GM12864 (cell line): ENCODE measurements at regions not wholly inside any gene's neighbourhood (a gene's known extent, or its start where the extent isn't known, plus 50 kb on each side); places are given as distances from the start of the nearest gene placed in this dataset.
"Not testable (repeated sequence)": the region's sequence is repeated elsewhere in the genome, so short reads cannot be mapped to it uniquely, and the experiment has no call there.

ENCODE experiments used
- DNase-seq: peaks from one replicate; pipeline ENCODE4 v3.0.0-alpha.2; 2011; ENCODE audit warnings: low read depth
- H3K4me3 ChIP-seq: 2 replicates; pipeline ENCODE4 v1.5.1; 2011; ENCODE audit warnings: mild to moderate bottlenecking, low read depth, low read length, control low read depth
- TF ChIP-seq, protein P1 (sequence below): IDR thresholded peaks from 2 replicates; pipeline ENCODE4 v1.5.1; 2011; ENCODE audit warnings: low read depth, mild to moderate bottlenecking, moderate library complexity, low read length, control low read depth, inconsistent platforms; ENCODE audit errors: missing control alignments

DNA sequence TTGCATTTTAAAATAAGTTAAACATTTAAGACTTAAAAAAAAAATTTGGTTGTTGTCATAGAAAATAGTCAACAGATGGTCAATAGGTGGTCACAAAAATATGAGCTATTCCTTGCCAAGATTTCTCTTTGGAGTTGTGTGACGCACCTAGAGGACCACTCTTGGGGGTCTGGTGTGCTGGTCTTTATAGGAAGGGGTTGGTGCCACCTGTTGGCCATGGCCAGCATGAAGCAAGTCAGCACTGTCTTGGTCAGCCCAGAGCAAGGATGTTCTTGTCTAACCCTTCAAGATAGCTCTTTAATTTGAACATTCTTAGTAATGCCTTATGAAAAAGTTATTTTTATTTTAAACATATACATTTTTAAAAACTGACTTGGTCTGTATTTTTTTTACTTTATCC, 267.9 kb upstream of the CNTNAP2 start:
- TF ChIP-seq, protein P1, sequence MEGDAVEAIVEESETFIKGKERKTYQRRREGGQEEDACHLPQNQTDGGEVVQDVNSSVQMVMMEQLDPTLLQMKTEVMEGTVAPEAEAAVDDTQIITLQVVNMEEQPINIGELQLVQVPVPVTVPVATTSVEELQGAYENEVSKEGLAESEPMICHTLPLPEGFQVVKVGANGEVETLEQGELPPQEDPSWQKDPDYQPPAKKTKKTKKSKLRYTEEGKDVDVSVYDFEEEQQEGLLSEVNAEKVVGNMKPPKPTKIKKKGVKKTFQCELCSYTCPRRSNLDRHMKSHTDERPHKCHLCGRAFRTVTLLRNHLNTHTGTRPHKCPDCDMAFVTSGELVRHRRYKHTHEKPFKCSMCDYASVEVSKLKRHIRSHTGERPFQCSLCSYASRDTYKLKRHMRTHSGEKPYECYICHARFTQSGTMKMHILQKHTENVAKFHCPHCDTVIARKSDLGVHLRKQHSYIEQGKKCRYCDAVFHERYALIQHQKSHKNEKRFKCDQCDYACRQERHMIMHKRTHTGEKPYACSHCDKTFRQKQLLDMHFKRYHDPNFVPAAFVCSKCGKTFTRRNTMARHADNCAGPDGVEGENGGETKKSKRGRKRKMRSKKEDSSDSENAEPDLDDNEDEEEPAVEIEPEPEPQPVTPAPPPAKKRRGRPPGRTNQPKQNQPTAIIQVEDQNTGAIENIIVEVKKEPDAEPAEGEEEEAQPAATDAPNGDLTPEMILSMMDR, result no peak
- H3K4me3 ChIP-seq, result no peak overlapping the region
- no peak for DNase-seq

DNA sequence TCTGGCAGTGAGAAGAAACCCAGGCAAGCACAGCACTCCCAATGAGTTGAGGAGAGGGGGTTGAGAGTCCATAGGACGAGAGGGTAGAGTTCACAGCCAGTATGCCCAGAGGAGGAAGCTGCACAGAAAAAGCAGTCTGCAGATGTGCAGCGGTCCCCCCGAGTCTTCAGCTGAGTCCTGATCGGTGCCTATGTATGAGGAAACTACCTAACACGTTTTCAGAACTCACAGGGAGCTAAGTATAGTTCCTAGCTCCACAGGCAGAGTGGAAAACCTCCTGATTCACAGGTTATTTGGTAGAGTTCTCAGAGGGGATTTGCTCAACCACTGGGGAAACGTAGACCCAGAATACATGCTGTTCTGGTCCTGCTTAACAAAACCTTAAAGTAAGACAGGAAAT, 271.3 kb upstream of the CNTNAP2 start:
- no peak for DNase-seq
- TF ChIP-seq, protein P1, result no peak
- no peak overlapping the region for H3K4me3 ChIP-seq

DNA sequence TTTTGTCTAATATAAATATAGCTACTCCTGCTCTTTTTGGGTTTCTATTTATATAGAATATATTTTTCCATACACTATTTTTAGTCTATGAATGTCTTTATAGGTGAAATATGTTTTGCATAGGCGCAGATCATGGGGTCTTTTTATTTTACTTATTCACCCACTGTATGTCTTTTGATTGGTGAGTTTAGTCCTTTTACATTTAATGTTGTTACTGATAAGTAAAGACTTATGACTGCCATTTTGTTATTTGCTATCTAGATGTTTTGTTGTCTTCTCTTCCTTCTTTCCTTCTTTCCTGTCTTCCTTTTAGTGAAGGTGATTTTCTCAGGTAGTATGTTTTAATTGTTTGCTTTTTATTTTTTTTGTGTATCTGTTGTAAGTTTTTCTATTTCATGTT, 276.8 kb upstream of the CNTNAP2 start:
- DNase-seq, result no peak
- no peak overlapping the region for H3K4me3 ChIP-seq
- TF ChIP-seq, protein P1, result no peak

DNA sequence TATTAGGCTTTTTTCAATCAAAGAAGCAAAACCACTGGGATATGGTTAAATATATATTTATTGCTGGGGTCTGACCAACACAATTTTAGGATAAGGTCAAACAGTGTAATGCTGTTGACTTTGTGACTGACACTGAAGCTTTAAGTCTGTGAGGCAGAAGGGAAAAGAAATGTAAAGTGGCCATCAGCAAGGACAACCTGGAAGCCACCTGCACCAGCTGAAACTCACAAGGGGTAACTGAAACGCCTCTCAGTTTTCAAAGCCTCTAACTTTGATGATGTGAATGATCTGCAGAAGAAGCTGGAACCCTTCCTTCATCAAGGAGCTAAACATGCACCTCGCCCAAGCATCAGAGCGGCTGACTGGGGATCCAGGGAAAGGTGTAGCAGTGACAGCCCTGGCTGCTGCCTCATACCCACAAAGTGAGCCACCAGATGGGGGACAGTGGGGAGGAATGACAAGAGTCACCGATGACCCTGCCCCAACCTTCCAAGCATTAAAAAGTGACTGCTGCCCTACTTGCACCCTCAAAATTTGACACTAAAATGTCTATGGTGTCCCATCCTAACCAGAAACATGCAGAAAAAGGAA, 284.9 kb upstream of the CNTNAP2 start:
- no peak for DNase-seq
- H3K4me3 ChIP-seq, result no peak overlapping the region
- TF ChIP-seq, protein P1, result no peak

DNA sequence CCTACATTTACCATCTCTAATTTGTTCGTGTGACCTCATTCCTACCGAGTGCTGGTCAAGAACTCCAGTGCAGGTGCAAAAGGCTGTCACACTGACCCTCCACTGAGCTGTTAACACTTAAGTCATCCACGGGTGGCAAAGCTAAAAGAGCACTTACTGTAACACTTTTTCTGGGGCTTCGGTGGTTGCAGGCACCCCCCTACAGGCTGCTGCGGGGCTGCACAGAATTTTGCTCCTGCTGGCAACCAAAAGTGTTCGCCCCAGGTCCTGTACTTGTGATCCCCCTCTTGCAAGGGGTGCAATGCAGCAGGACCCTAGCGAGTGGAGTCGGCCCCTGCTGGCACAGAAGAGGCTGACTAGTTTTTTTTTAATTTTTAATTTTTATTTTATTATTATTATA, 298.9 kb upstream of the CNTNAP2 start:
- no peak overlapping the region for H3K4me3 ChIP-seq
- TF ChIP-seq, protein P1, result no peak
- DNase-seq, result no peak

DNA sequence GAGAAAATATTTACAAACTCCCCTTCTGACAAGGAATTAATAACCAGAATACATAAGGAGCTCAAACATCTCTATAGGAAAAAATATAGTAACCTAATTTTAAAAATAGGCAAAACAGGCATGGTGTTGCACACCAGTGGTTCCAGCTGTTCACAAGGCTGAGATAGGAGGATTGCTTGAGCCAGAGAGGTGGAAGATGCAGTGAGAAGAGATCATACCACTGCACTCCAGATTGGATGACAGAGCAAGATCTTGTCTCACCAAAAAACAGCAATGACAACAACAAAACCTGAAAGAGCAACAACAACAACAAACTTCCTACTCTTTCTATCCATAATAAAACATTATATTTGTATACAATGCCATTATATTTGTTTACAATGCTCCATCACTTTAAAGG, 304.4 kb upstream of the CNTNAP2 start:
- H3K4me3 ChIP-seq, result no peak overlapping the region
- DNase-seq, result no peak
- TF ChIP-seq, protein P1, result no peak

DNA sequence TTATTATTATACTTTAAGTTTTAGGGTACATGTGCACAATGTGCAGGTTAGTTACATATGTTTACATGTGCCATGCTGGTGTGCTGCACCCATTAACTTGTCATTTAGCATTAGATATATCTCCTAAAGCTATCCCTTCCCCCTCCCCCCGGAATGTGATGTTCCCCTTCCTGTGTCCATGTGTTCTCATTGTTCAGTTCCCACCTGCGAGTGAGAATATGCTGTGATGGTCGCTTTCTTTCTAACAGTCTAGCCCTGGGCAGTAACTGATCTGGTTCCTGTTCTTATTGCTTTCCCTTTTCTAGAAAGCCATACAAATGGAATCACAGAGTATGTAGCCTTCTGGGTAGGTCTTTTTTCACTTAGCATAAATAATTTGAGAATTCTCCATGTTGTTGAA, 311.1 kb upstream of the CNTNAP2 start:
- not testable (repeated sequence) for H3K4me3 ChIP-seq, DNase-seq

DNA sequence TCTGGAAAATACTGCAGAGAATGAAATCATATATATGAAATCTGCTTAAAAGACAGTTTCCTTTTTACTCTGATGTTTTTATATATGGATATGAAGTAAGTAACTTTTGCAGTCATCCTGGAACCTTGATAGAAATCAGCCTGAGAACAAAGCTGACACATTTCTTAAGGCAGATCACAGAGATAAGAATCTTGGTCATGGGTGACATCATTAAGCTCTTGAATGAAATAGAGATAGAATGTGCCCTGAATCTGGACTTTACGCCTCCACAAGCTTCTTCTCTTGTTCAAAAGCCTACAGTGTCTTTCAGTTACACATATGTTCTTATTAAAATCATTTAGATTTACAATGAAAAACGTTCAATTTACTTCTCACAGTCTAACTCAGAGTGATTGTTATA, 319.1 kb upstream of the CNTNAP2 start:
- TF ChIP-seq, protein P1, result no peak
- no peak for DNase-seq

More for the DNA sequence above, 319.1 kb upstream of the CNTNAP2 start:
- H3K4me3 ChIP-seq, result no peak overlapping the region
